ENCODE measurements at regions not wholly inside any gene's neighbourhood (a gene's known extent, or its start where the extent isn't known, plus 50 kb on each side); places are given as distances from the start of the nearest gene placed in this dataset.
"Not testable (repeated sequence)": the region's sequence is repeated elsewhere in the genome, so short reads cannot be mapped to it uniquely, and the experiment has no call there.

DNA sequence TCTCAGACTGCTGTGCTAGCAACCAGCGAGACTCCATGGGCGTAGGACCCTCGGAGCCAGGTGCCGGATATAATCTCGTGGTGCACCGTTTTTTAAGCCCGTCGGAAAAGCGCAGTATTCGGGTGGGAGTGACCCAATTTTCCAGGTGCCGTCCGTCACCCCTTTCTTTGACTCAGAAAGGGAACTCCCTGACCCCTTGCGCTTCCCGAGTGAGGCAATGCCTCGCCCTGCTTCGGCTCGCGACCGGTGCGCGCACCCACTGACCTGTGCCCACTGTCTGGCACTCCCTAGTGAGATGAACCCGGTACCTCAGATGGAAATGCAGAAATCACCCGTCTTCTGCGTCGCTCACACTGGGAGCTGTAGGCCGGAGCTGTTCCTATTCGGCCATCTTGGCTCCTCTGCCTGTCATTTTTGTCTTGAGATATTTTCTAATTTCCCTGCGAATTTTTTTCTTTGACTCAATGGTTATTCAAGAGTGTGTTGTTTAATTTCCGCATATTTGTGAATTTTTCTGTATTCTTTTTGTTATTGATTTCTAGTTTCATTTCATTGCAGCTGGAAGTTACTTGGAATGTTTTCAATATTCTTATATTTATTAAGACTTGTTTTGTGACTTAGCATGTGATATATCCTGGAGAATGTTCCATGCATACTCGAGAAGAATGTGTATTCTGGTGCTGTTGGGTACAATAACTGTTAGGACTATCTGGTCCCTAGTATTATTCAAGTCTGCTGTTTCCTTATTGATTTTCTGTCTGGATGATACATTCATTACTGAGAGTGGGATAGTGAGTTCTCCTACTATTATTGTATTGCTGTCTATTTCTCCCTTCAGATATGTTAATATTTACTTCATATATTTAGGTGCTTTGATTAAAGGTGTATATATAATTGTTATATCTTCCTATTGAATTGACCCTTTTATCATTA is 125.3 kb upstream of the ASB18 start:
- not testable (repeated sequence) for H3K27me3 Mint-ChIP-seq (ENCODE audit: unreplicated experiment); H3K4me1 Mint-ChIP-seq (ENCODE audit: low read depth, unreplicated experiment); DNase-seq; H3K27ac Mint-ChIP-seq (ENCODE audit: unreplicated experiment); H3K9me3 Mint-ChIP-seq (ENCODE audit: unreplicated experiment); H3K4me3 Mint-ChIP-seq (ENCODE audit: unreplicated experiment); H3K36me3 Mint-ChIP-seq (ENCODE audit: unreplicated experiment)

DNA sequence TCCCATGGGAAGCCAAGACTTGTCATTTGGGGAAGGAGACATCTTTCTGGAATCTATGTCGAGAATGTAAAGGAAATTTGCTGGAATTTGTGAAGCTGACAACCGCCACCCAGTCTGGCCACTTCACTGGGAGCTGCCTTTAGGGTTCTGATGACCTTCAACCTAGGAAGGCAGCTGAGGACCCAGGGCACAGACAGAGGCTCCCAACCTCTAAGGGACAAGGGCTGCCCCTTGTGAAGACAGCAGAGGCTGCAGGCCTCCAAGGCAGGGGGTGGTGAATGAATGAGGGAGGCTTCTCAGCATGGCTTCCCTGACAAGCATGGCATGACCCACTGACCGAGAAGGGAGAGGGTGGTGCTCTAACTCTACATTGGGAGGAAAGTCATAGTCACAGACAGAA is 128.9 kb upstream of the ASB18 start:
- Mint-ChIP-seq H3K36me3 (ENCODE audit: unreplicated experiment) (no peaks in the 10 kb centered on the region), H3K4me1 (ENCODE audit: low read depth, unreplicated experiment) (peaks cover 6% of the 10 kb centered on the region), H3K27me3 (ENCODE audit: unreplicated experiment) (peaks cover 3% of the 10 kb centered on the region), H3K9me3 (ENCODE audit: unreplicated experiment) (no peaks in the 10 kb centered on the region), H3K27ac (ENCODE audit: unreplicated experiment) (no peak overlapping the region), H3K4me3 (ENCODE audit: unreplicated experiment) (no peak overlapping the region)
- DNase-seq = no peak
- TF ChIP-seq, protein P1, sequence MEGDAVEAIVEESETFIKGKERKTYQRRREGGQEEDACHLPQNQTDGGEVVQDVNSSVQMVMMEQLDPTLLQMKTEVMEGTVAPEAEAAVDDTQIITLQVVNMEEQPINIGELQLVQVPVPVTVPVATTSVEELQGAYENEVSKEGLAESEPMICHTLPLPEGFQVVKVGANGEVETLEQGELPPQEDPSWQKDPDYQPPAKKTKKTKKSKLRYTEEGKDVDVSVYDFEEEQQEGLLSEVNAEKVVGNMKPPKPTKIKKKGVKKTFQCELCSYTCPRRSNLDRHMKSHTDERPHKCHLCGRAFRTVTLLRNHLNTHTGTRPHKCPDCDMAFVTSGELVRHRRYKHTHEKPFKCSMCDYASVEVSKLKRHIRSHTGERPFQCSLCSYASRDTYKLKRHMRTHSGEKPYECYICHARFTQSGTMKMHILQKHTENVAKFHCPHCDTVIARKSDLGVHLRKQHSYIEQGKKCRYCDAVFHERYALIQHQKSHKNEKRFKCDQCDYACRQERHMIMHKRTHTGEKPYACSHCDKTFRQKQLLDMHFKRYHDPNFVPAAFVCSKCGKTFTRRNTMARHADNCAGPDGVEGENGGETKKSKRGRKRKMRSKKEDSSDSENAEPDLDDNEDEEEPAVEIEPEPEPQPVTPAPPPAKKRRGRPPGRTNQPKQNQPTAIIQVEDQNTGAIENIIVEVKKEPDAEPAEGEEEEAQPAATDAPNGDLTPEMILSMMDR (IDR thresholded peaks at IDR 0.05; ENCODE audit: partially characterized antibody, unreplicated experiment) = no peak

DNA sequence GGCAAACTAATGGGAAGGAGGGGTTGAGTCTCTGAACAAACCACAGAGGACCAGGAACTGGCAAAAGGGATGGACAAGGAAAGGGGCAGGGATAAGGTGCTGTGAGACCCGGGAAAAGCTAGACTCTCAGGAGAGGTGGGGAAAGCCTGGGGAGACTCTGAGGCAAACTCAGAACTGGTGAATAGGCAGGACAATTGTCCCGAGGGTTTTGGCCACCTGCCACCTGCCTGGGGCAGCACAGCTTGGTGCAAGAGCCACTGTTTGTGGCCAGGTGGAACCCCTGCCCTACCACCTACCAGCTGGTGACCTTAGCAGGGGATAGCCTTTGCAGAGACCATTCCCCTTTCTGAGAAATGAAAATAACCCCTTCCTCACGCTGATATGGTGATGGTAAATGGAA is 129.4 kb upstream of the ASB18 start:
- TF ChIP-seq, protein P1 (IDR thresholded peaks at IDR 0.05; ENCODE audit: partially characterized antibody, unreplicated experiment) = no peak
- DNase-seq = no peak
- Mint-ChIP-seq H3K4me3 (ENCODE audit: unreplicated experiment) (no peak overlapping the region), H3K9me3 (ENCODE audit: unreplicated experiment) (no peaks in the 10 kb centered on the region), H3K36me3 (ENCODE audit: unreplicated experiment) (no peaks in the 10 kb centered on the region), H3K27me3 (ENCODE audit: unreplicated experiment) (peaks cover 3% of the 10 kb centered on the region), H3K4me1 (ENCODE audit: low read depth, unreplicated experiment) (peaks cover 6% of the 10 kb centered on the region), H3K27ac (ENCODE audit: unreplicated experiment) (no peak overlapping the region)

DNA sequence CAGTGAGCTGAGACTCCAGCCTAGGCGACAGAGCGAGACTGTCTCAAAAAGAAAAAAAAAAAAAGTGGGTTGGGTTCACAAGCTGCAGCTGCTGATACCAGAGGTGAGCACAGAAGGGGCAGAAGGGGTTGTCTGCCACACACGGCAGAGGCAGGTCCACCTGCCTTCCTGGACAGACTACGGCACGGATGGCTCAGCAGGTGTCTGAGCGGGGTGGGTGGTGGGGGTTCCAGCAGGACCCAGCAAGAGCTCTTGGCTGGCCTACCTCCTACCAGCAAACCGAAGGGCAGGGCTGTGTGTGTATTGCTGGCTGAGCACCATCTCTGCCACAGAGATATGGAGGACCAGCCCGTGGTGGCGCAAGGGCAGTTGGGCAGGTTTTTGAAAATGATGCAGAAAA is 130.4 kb upstream of the ASB18 start:
- Mint-ChIP-seq H3K4me1 (ENCODE audit: low read depth, unreplicated experiment) (peaks cover 6% of the 10 kb centered on the region), H3K27ac (ENCODE audit: unreplicated experiment) (no peak overlapping the region), H3K27me3 (ENCODE audit: unreplicated experiment) (peaks cover 3% of the 10 kb centered on the region), H3K9me3 (ENCODE audit: unreplicated experiment) (no peaks in the 10 kb centered on the region), H3K36me3 (ENCODE audit: unreplicated experiment) (no peaks in the 10 kb centered on the region), H3K4me3 (ENCODE audit: unreplicated experiment) (no peak overlapping the region)
- TF ChIP-seq, protein P1 (IDR thresholded peaks at IDR 0.05; ENCODE audit: partially characterized antibody, unreplicated experiment) = no peak
- no peak for DNase-seq

DNA sequence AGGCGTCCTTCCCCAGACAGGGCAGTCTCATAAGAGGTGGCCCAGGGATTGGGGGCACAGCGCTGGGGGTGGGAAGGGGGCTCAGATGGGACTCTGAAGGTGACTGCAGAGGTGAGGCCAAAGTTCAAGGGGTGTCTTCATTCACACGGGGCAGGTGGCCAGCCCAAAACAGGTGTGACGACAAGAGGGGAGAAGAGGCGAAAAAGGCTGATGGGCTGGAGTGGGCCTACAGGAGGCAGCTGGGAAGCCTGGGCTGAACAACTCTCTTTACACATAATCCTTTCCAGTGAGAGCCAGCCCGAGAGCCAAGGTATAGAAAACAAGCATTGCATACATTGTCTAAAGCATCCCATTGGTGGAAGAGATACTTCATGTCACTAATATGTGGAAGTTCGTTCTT is 130.9 kb upstream of the ASB18 start:
- H3K27me3 Mint-ChIP-seq (ENCODE audit: unreplicated experiment) = peaks cover 3% of the 10 kb centered on the region
- no peaks in the 10 kb centered on the region for H3K9me3 Mint-ChIP-seq (ENCODE audit: unreplicated experiment)
- no peak overlapping the region for H3K4me3 Mint-ChIP-seq (ENCODE audit: unreplicated experiment)
- TF ChIP-seq, protein P1 (IDR thresholded peaks at IDR 0.05; ENCODE audit: partially characterized antibody, unreplicated experiment) = no peak
- peaks cover 6% of the 10 kb centered on the region for H3K4me1 Mint-ChIP-seq (ENCODE audit: low read depth, unreplicated experiment)
- H3K36me3 Mint-ChIP-seq (ENCODE audit: unreplicated experiment) = no peaks in the 10 kb centered on the region
- no peak overlapping the region for H3K27ac Mint-ChIP-seq (ENCODE audit: unreplicated experiment)
- DNase-seq = no peak

Measured in glutamatergic neuron (in vitro differentiated cells).